ENCODE measurements at regions not wholly inside any gene's neighbourhood (a gene's known extent, or its start where the extent isn't known, plus 50 kb on each side); places are given as distances from the start of the nearest gene placed in this dataset.

DNA sequence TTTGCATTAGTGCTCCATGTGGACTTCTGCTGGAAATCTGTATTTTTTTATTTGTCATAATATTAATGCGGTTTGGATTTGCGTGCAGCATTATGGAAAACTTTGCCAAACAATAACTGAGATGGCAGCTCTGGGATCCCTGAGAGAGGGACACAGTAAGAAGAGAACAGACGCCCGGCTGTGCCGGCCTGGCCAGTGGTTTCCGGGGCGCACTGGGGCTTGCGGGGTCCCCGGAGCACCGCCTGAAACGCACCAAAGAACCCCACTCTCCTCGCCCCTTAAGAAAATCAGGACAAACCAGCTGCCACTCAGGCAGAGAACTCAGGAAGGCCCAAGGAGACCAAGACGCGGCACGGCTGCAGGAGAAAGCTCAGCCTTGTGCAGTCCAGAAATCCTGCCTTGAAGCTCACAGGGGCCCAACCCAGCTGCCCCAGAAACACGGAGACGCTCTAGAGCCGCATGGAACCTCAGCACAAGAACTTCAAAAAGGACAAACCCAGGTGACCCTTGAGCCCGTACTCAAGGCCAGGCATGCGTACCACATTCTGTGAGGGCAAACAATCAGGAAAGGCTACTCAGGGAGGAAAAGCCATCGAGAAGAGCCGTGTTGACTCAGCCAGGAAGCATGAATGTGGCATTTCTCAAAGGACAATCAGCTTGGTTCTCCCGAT lies 226.5 kb upstream of the CDYL start:
- H3K27me3 ChIP-seq (ENCODE audit: insufficient read depth, low read depth, low read length), result no peaks in the 10 kb centered on the region
- no peak for TF ChIP-seq MXI1 (conservative IDR thresholded peaks at IDR 0.05; ENCODE audit: poor library complexity, severe bottlenecking)
- H4K20me1 ChIP-seq (ENCODE audit: insufficient read depth), result no peaks in the 10 kb centered on the region
- no peak overlapping the region for H2AFZ ChIP-seq (ENCODE audit: low read depth, low read length)
- no peak overlapping the region for H3K9ac ChIP-seq (ENCODE audit: low read length)
- H3K4me2 ChIP-seq (ENCODE audit: low read length), result no peak overlapping the region
- no peaks in the 10 kb centered on the region for H3F3A ChIP-seq (ENCODE audit: insufficient read depth, low read length, poor library complexity, severe bottlenecking)
- no peak overlapping the region for H3K27ac ChIP-seq (ENCODE audit: low read length)
- H3K36me3 ChIP-seq (ENCODE audit: insufficient read depth, low read length), result no peaks in the 10 kb centered on the region
- no peaks in the 10 kb centered on the region for H3K9me3 ChIP-seq (ENCODE audit: low read length)
- H3K4me3 ChIP-seq (ENCODE audit: low read length), result no peak overlapping the region
- no peaks in the 10 kb centered on the region for H3K9me2 ChIP-seq (ENCODE audit: insufficient read depth, low read length)
- no peaks in the 10 kb centered on the region for H3K79me2 ChIP-seq (replicated peaks; ENCODE audit: insufficient read depth, low read length)

DNA sequence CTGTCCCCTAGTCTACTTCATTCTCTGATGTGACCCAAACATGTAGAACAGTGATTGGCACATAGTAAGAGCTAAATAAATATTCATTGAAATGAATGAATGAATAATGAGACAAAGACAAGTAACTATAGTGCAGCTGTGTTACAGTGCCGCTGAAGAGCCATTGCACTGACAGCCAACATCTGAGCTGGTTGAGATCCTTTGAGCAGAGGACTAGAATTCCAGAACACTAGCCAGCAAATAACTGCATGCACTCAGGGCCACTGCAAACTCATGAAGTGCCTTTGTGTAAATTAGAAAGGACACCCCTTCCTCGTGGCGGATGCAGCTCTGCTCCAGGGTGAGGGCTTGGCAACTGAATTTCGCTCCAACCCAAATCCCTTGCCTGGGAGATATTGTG lies 230.3 kb upstream of the CDYL start:
- Histone ChIP-seq H3K9me3 (ENCODE audit: low read length) (no peaks in the 10 kb centered on the region), H3K4me2 (ENCODE audit: low read length) (no peak overlapping the region), H4K20me1 (ENCODE audit: insufficient read depth) (no peaks in the 10 kb centered on the region), H3K79me2 (replicated peaks; ENCODE audit: insufficient read depth, low read length) (no peaks in the 10 kb centered on the region), H2AFZ (ENCODE audit: low read depth, low read length) (no peak overlapping the region), H3K27ac (ENCODE audit: low read length) (no peak overlapping the region), H3K9ac (ENCODE audit: low read length) (no peak overlapping the region), H3F3A (ENCODE audit: insufficient read depth, low read length, poor library complexity, severe bottlenecking) (no peaks in the 10 kb centered on the region), H3K9me2 (ENCODE audit: insufficient read depth, low read length) (no peaks in the 10 kb centered on the region), H3K4me3 (ENCODE audit: low read length) (no peak overlapping the region), H3K27me3 (ENCODE audit: insufficient read depth, low read depth, low read length) (no peaks in the 10 kb centered on the region), H3K36me3 (ENCODE audit: insufficient read depth, low read length) (no peaks in the 10 kb centered on the region)
- no peak for TF ChIP-seq SMC3 (conservative IDR thresholded peaks at IDR 0.05; ENCODE audit: poor library complexity)
- TF ChIP-seq, protein P1, sequence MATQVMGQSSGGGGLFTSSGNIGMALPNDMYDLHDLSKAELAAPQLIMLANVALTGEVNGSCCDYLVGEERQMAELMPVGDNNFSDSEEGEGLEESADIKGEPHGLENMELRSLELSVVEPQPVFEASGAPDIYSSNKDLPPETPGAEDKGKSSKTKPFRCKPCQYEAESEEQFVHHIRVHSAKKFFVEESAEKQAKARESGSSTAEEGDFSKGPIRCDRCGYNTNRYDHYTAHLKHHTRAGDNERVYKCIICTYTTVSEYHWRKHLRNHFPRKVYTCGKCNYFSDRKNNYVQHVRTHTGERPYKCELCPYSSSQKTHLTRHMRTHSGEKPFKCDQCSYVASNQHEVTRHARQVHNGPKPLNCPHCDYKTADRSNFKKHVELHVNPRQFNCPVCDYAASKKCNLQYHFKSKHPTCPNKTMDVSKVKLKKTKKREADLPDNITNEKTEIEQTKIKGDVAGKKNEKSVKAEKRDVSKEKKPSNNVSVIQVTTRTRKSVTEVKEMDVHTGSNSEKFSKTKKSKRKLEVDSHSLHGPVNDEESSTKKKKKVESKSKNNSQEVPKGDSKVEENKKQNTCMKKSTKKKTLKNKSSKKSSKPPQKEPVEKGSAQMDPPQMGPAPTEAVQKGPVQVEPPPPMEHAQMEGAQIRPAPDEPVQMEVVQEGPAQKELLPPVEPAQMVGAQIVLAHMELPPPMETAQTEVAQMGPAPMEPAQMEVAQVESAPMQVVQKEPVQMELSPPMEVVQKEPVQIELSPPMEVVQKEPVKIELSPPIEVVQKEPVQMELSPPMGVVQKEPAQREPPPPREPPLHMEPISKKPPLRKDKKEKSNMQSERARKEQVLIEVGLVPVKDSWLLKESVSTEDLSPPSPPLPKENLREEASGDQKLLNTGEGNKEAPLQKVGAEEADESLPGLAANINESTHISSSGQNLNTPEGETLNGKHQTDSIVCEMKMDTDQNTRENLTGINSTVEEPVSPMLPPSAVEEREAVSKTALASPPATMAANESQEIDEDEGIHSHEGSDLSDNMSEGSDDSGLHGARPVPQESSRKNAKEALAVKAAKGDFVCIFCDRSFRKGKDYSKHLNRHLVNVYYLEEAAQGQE (IDR thresholded peaks at IDR 0.05; ENCODE audit: borderline replicate concordance), result no peak
- no peak for TF ChIP-seq EP300 (conservative IDR thresholded peaks at IDR 0.05; ENCODE audit: poor library complexity, severe bottlenecking)
- no peak for TF ChIP-seq RAD21 (conservative IDR thresholded peaks at IDR 0.05)
- TF ChIP-seq, protein P2, sequence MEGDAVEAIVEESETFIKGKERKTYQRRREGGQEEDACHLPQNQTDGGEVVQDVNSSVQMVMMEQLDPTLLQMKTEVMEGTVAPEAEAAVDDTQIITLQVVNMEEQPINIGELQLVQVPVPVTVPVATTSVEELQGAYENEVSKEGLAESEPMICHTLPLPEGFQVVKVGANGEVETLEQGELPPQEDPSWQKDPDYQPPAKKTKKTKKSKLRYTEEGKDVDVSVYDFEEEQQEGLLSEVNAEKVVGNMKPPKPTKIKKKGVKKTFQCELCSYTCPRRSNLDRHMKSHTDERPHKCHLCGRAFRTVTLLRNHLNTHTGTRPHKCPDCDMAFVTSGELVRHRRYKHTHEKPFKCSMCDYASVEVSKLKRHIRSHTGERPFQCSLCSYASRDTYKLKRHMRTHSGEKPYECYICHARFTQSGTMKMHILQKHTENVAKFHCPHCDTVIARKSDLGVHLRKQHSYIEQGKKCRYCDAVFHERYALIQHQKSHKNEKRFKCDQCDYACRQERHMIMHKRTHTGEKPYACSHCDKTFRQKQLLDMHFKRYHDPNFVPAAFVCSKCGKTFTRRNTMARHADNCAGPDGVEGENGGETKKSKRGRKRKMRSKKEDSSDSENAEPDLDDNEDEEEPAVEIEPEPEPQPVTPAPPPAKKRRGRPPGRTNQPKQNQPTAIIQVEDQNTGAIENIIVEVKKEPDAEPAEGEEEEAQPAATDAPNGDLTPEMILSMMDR (IDR thresholded peaks at IDR 0.05; ENCODE audit: poor library complexity, severe bottlenecking), result no peak
- no peak for TF ChIP-seq EZH2 (IDR thresholded peaks at IDR 0.05; ENCODE audit: borderline replicate concordance, insufficient read depth, low read length, poor library complexity, severe bottlenecking)
- no peak for TF ChIP-seq MXI1 (conservative IDR thresholded peaks at IDR 0.05; ENCODE audit: poor library complexity, severe bottlenecking)
- TF ChIP-seq POLR2AphosphoS5 (IDR thresholded peaks at IDR 0.05), result no peak
- TF ChIP-seq TAF1 (IDR thresholded peaks at IDR 0.05; ENCODE audit: low read depth), result no peak
